ENCODE measurements at regions not wholly inside any gene's neighbourhood (a gene's known extent, or its start where the extent isn't known, plus 50 kb on each side); places are given as distances from the start of the nearest gene placed in this dataset.

DNA sequence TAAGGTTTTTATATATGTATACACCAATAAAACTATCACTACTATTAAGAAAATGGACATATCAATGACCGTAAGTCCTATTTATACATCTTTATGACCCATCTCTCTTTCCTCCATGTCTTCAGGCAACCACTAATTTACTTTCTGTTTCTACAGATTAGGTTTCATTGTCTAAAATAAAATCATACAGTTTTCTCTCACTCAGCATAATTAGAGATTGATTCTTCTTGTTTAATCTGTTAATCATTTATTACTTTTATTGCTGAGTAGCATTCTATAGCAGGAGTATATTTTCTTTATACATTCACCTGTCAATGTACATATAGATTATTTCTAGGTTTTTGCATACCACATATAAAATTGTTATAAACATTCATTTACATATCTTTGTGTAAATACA, 388.0 kb downstream of the RFPL4B start:
- no peak overlapping the region for H3K4me3 ChIP-seq (replicated peaks; ENCODE audit: low read depth, low read length)
- no peak for DNase-seq (ENCODE audit: low read depth)
- TF ChIP-seq, protein P1, sequence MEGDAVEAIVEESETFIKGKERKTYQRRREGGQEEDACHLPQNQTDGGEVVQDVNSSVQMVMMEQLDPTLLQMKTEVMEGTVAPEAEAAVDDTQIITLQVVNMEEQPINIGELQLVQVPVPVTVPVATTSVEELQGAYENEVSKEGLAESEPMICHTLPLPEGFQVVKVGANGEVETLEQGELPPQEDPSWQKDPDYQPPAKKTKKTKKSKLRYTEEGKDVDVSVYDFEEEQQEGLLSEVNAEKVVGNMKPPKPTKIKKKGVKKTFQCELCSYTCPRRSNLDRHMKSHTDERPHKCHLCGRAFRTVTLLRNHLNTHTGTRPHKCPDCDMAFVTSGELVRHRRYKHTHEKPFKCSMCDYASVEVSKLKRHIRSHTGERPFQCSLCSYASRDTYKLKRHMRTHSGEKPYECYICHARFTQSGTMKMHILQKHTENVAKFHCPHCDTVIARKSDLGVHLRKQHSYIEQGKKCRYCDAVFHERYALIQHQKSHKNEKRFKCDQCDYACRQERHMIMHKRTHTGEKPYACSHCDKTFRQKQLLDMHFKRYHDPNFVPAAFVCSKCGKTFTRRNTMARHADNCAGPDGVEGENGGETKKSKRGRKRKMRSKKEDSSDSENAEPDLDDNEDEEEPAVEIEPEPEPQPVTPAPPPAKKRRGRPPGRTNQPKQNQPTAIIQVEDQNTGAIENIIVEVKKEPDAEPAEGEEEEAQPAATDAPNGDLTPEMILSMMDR (IDR thresholded peaks at IDR 0.05; ENCODE audit: low read length, missing control alignments): no peak

DNA sequence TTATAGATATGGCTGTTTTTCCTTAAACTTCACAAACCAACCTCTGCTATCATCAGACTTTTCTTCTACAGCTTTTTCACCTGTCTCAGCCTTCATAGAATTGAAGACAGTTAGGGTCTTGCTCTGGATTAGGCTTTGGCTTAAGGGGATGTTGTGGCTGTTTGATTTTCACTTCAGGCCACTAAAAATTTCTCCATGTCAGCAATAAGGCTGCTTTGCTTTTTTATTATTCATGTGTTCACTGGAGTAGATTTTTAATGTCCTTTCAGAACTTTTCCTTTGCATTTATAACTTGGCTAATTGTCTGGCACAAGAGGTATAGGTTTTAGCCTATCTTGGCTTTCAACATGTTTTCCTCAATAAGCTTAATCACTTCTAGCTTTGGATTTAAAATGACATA, 392.6 kb downstream of the RFPL4B start:
- no peak overlapping the region for H3K4me3 ChIP-seq (replicated peaks; ENCODE audit: low read depth, low read length)
- TF ChIP-seq, protein P1 (IDR thresholded peaks at IDR 0.05; ENCODE audit: low read length, missing control alignments): no peak
- no peak for DNase-seq (ENCODE audit: low read depth)

DNA sequence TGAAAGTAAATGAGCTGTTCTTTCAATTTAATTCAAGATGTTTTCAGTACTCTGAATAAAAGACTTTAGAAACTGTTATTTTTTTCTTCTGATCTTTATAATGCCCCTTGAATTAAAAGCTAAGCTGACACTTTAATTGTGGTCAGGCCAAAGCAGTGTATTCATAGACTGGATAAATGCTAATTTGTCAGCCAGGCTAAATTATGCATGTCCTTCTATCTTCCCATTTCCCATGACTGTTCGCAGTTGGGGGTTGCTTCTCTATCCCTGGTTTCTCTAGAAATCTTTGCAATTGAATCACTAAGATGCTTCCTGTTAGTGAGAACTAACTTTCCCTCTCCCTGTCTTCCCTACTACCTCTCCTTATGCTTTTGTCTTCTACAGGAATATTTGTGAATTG, 396.2 kb downstream of the RFPL4B start:
- no peak overlapping the region for H3K4me3 ChIP-seq (replicated peaks; ENCODE audit: low read depth, low read length)
- TF ChIP-seq, protein P1 (IDR thresholded peaks at IDR 0.05; ENCODE audit: low read length, missing control alignments): no peak
- DNase-seq (ENCODE audit: low read depth): no peak

DNA sequence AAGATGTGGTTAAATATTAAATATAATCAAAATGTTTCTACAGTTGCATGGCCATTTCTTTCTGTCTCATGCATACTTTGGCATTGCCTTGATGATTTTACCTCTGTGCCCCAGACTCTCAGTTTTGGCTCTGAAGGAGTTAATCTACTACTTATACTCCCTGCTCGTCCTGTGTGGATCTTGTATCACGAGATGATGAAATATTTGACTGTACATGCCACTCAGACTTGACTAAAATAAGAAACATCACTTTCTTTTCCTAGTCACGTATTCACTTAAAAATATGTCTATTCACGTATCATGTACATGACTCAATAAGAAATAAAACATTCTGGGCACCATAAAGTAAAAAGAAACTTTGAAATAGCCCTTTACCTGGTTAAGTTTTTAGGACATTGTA, 397.7 kb downstream of the RFPL4B start:
- no peak overlapping the region for H3K4me3 ChIP-seq (replicated peaks; ENCODE audit: low read depth, low read length)
- no peak for DNase-seq (ENCODE audit: low read depth)
- TF ChIP-seq, protein P1 (IDR thresholded peaks at IDR 0.05; ENCODE audit: low read length, missing control alignments): no peak

DNA sequence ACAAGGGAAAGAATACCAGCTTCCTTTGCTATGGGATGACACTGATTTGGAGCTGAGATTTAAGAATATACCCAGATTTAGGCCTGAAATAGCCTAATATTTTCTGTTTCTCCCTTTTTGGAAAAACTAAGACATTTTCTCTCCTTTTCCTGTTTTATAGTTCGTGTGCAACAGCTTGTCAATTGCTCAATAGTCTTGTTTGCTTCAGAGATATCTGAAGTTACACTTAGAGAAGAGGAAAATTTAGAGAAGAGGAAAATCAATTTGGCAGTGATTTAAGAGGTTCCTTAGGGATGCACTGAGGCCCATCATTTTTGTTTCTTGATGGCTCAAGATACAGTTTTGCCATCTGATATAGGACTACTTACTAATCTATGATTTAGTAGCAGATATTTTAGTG, 398.6 kb downstream of the RFPL4B start:
- DNase-seq (ENCODE audit: low read depth): peak; percentile 10
- H3K4me3 ChIP-seq (replicated peaks; ENCODE audit: low read depth, low read length): no peak overlapping the region
- TF ChIP-seq, protein P1 (IDR thresholded peaks at IDR 0.05; ENCODE audit: low read length, missing control alignments): no peak

DNA sequence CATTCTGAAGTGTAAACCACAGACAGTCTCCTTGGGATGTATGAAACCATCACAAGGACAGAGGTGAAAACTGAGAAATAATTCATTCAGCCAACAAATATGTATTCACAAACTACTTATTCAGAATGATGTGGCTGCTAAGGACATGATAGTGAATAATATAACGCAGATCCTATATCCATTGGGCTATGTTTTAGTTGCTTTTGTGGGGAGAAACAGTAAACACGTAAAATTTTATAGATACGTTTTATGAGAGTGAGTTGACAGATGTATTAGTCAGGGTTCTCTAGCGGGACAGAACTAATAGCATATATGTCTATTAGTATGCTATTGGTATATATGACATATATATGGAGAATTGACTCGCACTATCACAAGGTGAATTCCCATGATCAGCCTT, 402.5 kb downstream of the RFPL4B start:
- no peak overlapping the region for H3K4me3 ChIP-seq (replicated peaks; ENCODE audit: low read depth, low read length)
- no peak for DNase-seq (ENCODE audit: low read depth)
- TF ChIP-seq, protein P1 (IDR thresholded peaks at IDR 0.05; ENCODE audit: low read length, missing control alignments): no peak

DNA sequence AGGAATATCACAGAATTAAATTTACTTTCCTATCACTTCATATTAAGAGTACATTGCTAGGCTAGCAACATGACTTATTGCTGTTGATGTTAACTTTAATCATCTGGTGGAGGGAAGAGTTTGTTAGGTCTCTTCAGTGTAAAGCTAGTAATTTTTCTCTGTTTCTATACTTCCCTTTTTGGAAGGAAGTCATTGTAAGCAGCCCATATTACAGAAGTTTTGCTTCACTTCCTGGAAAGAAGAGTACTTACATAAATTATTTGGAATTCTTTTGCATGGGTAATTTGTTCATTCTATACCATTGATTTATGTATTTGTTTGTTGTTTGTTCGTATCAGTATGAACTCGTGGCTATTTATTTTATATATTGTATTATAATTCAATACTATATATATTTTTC, 405.2 kb downstream of the RFPL4B start:
- no peak overlapping the region for H3K4me3 ChIP-seq (replicated peaks; ENCODE audit: low read depth, low read length)
- no peak for DNase-seq (ENCODE audit: low read depth)
- TF ChIP-seq, protein P1 (IDR thresholded peaks at IDR 0.05; ENCODE audit: low read length, missing control alignments): no peak
